ENCODE measurements at regions not wholly inside any gene's neighbourhood (a gene's known extent, or its start where the extent isn't known, plus 50 kb on each side); places are given as distances from the start of the nearest gene placed in this dataset.

- no peak for TF ChIP-seq POLR2A (IDR thresholded peaks at IDR 0.05)
- TF ChIP-seq, protein P1, sequence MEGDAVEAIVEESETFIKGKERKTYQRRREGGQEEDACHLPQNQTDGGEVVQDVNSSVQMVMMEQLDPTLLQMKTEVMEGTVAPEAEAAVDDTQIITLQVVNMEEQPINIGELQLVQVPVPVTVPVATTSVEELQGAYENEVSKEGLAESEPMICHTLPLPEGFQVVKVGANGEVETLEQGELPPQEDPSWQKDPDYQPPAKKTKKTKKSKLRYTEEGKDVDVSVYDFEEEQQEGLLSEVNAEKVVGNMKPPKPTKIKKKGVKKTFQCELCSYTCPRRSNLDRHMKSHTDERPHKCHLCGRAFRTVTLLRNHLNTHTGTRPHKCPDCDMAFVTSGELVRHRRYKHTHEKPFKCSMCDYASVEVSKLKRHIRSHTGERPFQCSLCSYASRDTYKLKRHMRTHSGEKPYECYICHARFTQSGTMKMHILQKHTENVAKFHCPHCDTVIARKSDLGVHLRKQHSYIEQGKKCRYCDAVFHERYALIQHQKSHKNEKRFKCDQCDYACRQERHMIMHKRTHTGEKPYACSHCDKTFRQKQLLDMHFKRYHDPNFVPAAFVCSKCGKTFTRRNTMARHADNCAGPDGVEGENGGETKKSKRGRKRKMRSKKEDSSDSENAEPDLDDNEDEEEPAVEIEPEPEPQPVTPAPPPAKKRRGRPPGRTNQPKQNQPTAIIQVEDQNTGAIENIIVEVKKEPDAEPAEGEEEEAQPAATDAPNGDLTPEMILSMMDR (IDR thresholded peaks at IDR 0.05), result no peak
Measured at GRCh38 chr11:44446996-44447771, 118.3 kb upstream of the CD82 start.

All from right lobe of liver (tissue), 4 donors.